ENCODE measurements at regions not wholly inside any gene's neighbourhood (a gene's known extent, or its start where the extent isn't known, plus 50 kb on each side); places are given as distances from the start of the nearest gene placed in this dataset.

- TF ChIP-seq CTCF (IDR thresholded peaks at IDR 0.05), result no peak
- no peak for TF ChIP-seq POLR2A (IDR thresholded peaks at IDR 0.05)
Measured at GRCh38 chr4:71136071-71136470, 142.6 kb downstream of the DCK start.
